ENCODE measurements at regions not wholly inside any gene's neighbourhood (a gene's known extent, or its start where the extent isn't known, plus 50 kb on each side); places are given as distances from the start of the nearest gene placed in this dataset.

- TF ChIP-seq CTCF (IDR thresholded peaks at IDR 0.05) (no peak), ZFX (IDR thresholded peaks at IDR 0.05; ENCODE audit: borderline replicate concordance) (no peak)
Measured at GRCh38 chr1:55588309-55588708, 373.1 kb upstream of the USP24 start.

All from 22Rv1 (cell line).